MM.1S (cell line): ENCODE measurements at regions not wholly inside any gene's neighbourhood (a gene's known extent, or its start where the extent isn't known, plus 50 kb on each side); places are given as distances from the start of the nearest gene placed in this dataset.

ENCODE experiments used
- EZH2 ChIP-seq: fragments of 300-600 bp; sonication (generic); optimal IDR thresholded peaks from 2 replicates; pipeline ENCODE3; 2017; ENCODE audit warnings: low read depth, mild to moderate bottlenecking, antibody characterized with exemption, low read length, mixed read lengths
- EZH2phosphoT487 ChIP-seq: fragments of 300-600 bp; sonication (generic); IDR thresholded peaks from 2 replicates; pipeline ENCODE4 v1.6.1; 2018; ENCODE audit warnings: antibody characterized with exemption, low read length
- TF ChIP-seq, protein P1 (sequence below): fragments of 300-600 bp; sonication (generic); IDR thresholded peaks from 2 replicates; pipeline ENCODE4 v1.5.1; 2016; ENCODE audit warnings: antibody characterized with exemption, low read length, mixed read lengths

DNA sequence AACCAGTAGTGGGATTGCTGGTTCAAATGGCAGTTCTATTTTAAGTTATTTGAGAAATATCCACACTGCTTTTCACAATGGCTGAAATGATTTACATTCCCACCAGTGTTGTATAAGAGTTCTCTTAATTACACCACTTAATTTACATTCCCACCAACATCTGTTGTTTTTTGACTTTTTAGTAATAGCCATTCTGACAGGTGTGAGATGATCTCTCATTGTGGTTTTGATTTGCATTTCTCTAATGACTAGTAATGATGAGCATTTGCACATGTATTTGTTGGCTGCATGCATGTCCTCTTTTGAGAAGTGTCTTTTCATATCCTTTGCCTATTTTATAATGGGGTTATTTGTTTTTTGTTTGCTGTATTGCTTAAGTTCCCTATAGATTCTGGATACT, 688.3 kb downstream of the PRR16 start:
- TF ChIP-seq EZH2 = no peak
- TF ChIP-seq, protein P1, sequence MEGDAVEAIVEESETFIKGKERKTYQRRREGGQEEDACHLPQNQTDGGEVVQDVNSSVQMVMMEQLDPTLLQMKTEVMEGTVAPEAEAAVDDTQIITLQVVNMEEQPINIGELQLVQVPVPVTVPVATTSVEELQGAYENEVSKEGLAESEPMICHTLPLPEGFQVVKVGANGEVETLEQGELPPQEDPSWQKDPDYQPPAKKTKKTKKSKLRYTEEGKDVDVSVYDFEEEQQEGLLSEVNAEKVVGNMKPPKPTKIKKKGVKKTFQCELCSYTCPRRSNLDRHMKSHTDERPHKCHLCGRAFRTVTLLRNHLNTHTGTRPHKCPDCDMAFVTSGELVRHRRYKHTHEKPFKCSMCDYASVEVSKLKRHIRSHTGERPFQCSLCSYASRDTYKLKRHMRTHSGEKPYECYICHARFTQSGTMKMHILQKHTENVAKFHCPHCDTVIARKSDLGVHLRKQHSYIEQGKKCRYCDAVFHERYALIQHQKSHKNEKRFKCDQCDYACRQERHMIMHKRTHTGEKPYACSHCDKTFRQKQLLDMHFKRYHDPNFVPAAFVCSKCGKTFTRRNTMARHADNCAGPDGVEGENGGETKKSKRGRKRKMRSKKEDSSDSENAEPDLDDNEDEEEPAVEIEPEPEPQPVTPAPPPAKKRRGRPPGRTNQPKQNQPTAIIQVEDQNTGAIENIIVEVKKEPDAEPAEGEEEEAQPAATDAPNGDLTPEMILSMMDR = no peak
- no peak for TF ChIP-seq EZH2phosphoT487
